ENCODE measurements at regions not wholly inside any gene's neighbourhood (a gene's known extent, or its start where the extent isn't known, plus 50 kb on each side); places are given as distances from the start of the nearest gene placed in this dataset.

DNA sequence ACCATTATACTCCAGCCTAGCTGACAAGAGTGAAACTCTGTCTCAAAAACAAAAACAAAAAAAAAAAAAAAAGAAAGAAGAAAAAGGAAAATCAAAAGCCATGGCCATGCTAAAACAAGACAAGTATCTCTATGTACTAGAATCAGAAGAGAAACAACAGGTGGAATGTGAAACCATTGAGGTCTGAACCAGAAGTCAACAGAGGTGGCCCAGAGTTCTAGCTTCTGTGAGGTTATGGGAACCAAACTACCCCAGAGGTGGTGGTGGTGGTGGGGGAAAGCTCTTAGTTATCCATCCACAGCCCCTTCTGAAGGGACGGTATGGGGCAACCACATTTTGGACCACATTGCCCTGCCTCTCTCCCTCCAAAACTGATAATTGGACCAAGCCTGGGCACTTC is 59.5 kb upstream of the ZNF366 start:
- DNase-seq (ENCODE audit: extremely low spot score) = no peak
- ChIA-PET CTCF (no interaction called here), POLR2A (no interaction called here)

DNA sequence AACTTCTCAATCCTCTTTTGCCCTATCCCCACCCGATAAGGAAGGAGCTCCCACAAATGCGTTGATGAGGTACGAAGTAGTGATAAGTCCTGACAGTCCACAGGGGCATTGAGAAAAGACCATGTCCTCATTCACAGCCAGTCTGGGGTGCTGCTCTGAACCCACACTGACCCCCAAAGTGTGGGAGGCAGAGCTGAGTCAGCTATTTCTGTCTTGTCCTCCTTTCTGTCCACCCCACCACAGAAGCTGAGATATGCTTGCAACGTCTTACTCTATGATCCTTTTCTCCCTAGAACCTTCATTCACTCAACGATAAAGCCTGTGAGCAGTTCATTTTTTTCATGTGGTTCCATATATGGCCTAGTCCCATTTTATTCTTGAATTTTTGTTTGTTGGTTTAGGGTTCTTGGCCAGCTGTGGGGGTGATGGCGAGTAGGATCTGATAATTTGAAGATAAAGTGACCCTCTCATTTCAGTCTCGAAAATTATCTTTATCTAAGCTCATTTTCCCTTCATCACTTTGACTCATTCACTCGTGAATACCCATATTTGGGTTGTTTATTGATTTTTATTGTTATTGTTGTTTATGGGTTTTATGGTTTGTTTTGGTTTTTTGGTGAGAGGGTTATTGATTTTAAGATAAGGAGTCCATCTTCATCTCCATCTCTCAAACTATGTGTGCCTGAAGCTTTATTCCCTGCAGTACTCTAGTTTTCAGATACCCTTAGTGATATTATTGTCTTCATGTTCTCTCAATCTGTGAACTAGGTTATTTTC is 58.5 kb upstream of the ZNF366 start:
- POLR2A ChIA-PET = no interaction called here
- no peak for DNase-seq (ENCODE audit: extremely low spot score)
- CTCF ChIA-PET = interaction anchor here (0.5 to 0.7 kb wide), 3 partner anchors 8 to 379 kb away, joined by 3 read pairs; no protein-coding TSS in a partner anchor
- TF ChIP-seq, protein P1, sequence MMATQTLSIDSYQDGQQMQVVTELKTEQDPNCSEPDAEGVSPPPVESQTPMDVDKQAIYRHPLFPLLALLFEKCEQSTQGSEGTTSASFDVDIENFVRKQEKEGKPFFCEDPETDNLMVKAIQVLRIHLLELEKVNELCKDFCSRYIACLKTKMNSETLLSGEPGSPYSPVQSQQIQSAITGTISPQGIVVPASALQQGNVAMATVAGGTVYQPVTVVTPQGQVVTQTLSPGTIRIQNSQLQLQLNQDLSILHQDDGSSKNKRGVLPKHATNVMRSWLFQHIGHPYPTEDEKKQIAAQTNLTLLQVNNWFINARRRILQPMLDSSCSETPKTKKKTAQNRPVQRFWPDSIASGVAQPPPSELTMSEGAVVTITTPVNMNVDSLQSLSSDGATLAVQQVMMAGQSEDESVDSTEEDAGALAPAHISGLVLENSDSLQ (IDR thresholded peaks at IDR 0.05) = no peak

More for the DNA sequence above, 59.5 kb upstream of the ZNF366 start:
- no peak for TF ChIP-seq NFRKB (IDR thresholded peaks at IDR 0.05)
- no peak for TF ChIP-seq SUZ12 (IDR thresholded peaks at IDR 0.05)
- TF ChIP-seq FOXA1 (IDR thresholded peaks at IDR 0.05) = no peak
- TF ChIP-seq CTBP1 (IDR thresholded peaks at IDR 0.05; ENCODE audit: borderline replicate concordance) = no peak
- no peak for TF ChIP-seq ELF4 (IDR thresholded peaks at IDR 0.05)
- TF ChIP-seq SP1 (IDR thresholded peaks at IDR 0.05) = no peak

DNA sequence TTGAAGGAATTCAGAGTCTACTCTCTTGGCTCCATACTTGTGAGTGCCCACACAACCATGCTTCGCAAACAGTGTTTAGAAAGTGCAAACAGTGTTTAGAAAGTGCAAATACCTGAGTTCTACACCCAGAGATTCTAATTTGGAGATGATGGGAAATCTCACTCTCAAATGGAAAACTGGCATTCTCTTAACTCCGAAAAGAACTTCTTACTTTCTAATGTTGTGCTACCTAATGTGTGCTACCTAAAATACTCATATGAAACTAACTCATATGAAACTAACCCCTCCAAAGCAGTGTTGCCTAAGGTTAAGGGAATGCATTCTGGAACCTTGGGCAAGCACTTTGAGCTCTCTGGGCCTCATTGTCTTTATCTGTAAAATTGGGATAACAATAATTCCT is 55.5 kb upstream of the ZNF366 start:
- CTCF ChIA-PET = no interaction called here
- TF ChIP-seq ZNF384 (IDR thresholded peaks at IDR 0.05) (no peak), LEF1 (IDR thresholded peaks at IDR 0.05; ENCODE audit: borderline replicate concordance) (no peak), HDGF (IDR thresholded peaks at IDR 0.05; ENCODE audit: borderline replicate concordance) (no peak), CTBP1 (IDR thresholded peaks at IDR 0.05; ENCODE audit: borderline replicate concordance) (no peak), FOXA1 (IDR thresholded peaks at IDR 0.05) (no peak), FOXK2 (IDR thresholded peaks at IDR 0.05) (no peak), ARNT (IDR thresholded peaks at IDR 0.05) (no peak), L3MBTL2 (conservative IDR thresholded peaks at IDR 0.05) (no peak), NFRKB (IDR thresholded peaks at IDR 0.05) (no peak), SUZ12 (IDR thresholded peaks at IDR 0.05) (no peak), TARDBP (IDR thresholded peaks at IDR 0.05) (no peak), BHLHE40 (IDR thresholded peaks at IDR 0.05; ENCODE audit: borderline replicate concordance) (no peak), FOXM1 (IDR thresholded peaks at IDR 0.05; ENCODE audit: borderline replicate concordance) (no peak), SP1 (IDR thresholded peaks at IDR 0.05) (no peak), ELF4 (IDR thresholded peaks at IDR 0.05) (no peak)
- TF ChIP-seq, protein P1 (IDR thresholded peaks at IDR 0.05) = no peak
- POLR2A ChIA-PET = no interaction called here
- DNase-seq (ENCODE audit: extremely low spot score) = no peak

DNA sequence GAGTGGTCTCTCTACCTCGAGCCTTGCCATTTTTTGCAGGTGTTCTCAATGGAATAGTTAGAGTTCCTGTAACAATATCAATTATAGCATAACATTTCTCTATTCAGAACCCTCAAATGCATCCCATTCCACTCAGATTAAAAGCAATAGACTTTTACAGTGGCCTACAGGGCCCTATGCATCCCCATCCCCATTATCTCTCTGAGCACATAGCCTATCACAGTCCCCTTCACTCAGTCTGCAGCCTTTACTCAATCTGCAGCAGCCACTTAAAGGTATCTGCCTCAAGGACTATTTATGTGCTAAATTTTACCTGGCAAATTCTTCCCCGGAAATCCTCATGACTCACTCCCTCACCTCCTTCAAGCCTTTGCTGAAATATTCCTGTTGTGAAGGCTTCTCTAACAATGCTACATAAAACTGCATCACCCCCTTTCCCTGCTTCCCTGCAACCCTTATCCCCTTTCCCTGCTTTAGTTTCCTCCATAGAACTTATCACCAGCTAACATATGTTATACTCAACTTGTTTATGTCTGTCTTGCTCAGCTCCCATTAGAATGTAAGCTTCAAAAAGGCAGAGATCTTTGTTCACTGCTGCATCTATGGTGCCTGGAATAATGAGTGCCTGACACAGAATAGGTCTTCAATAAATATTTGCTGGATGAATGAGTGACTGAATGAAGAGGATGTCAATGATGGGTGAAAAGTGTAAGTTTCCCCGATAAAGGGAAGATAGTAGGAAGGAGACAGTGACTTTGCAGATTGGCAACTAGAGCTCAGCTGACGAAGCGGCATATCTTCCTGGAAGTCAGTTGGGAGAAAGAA is 54.1 kb upstream of the ZNF366 start:
- POLR2A ChIA-PET = no interaction called here
- no peak for TF ChIP-seq SUZ12 (IDR thresholded peaks at IDR 0.05)
- TF ChIP-seq ELF4 (IDR thresholded peaks at IDR 0.05) = no peak
- TF ChIP-seq LEF1 (IDR thresholded peaks at IDR 0.05; ENCODE audit: borderline replicate concordance) = no peak
- TF ChIP-seq HDGF (IDR thresholded peaks at IDR 0.05; ENCODE audit: borderline replicate concordance) = no peak
- no peak for TF ChIP-seq CTBP1 (IDR thresholded peaks at IDR 0.05; ENCODE audit: borderline replicate concordance)
- no peak for TF ChIP-seq SP1 (IDR thresholded peaks at IDR 0.05)
- TF ChIP-seq, protein P1 (IDR thresholded peaks at IDR 0.05) = no peak
- no peak for TF ChIP-seq NFRKB (IDR thresholded peaks at IDR 0.05)
- TF ChIP-seq L3MBTL2 (conservative IDR thresholded peaks at IDR 0.05) = no peak
- no peak for TF ChIP-seq FOXM1 (IDR thresholded peaks at IDR 0.05; ENCODE audit: borderline replicate concordance)
- TF ChIP-seq FOXA1 (IDR thresholded peaks at IDR 0.05) = no peak
- no peak for TF ChIP-seq ARNT (IDR thresholded peaks at IDR 0.05)
- TF ChIP-seq FOXK2 (IDR thresholded peaks at IDR 0.05) = no peak
- no peak for TF ChIP-seq BHLHE40 (IDR thresholded peaks at IDR 0.05; ENCODE audit: borderline replicate concordance)
- CTCF ChIA-PET = no interaction called here
- no peak for DNase-seq (ENCODE audit: extremely low spot score)

DNA sequence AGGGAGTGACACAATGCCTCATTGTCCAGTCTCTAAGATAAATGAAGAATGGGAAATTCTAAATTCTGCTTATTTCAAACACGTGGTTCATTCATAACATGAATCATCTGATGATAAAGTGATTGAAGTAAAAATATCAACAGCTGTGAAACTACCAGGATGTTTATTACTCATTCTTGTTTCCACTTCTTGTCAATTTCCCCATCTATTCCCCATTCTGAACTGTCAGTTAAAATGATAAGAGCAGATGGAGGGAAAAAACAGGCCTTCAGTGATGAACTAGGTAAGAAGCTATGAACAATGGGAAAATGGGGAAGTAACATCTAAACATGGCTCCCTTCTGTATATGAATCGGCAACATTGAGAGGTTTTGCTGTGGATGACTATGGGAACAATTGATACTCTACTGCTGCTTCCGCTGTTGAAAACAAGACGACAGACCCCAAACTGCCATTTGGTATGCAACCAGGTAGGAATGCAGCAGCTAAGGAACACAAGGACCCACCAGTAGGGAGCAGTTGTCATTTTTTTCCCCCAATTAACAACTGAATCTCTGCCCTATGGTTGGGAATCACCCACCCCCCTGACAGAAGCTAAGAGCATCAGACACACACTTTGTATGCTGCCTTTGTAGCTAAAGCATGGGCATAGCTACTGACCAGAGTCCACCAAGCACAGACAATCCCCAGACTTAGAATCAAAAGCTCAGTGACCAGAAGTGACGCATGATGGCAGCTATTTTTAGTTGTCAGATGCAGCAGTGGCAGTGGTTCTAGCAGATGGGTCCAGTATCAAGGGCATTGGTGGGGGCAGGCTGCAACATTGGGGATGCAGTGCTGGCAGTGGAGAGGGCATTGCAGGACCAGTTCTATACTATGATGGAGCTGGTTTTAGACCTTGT is 52.9 kb upstream of the ZNF366 start:
- TF ChIP-seq LEF1 (IDR thresholded peaks at IDR 0.05; ENCODE audit: borderline replicate concordance) (no peak), ZNF384 (IDR thresholded peaks at IDR 0.05) (no peak), ARNT (IDR thresholded peaks at IDR 0.05) (no peak), FOXK2 (IDR thresholded peaks at IDR 0.05) (no peak), FOXM1 (IDR thresholded peaks at IDR 0.05; ENCODE audit: borderline replicate concordance) (no peak), ELF4 (IDR thresholded peaks at IDR 0.05) (no peak)
- ChIA-PET POLR2A (no interaction called here), CTCF (no interaction called here)
- no peak for DNase-seq (ENCODE audit: extremely low spot score)

DNA sequence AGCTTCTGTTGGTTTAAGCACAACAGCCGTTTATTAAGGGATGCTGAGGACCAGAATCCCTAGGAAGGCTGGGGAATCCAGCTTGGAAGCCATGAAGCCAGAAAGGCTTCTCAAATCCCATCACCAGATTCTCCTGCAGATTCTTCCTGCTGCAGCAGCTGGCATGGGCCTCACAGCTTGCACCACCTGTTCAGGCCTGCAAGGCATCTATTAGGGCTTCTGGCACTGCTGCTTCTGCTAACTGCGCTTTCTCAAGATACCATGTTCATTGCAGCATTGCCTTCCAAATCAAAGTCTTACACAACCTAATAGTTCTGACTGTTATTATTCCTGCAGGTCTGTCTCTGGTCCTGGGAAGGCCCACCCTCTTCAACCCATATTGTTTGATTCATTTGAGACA is 51.2 kb upstream of the ZNF366 start:
- POLR2A ChIA-PET = no interaction called here
- TF ChIP-seq, protein P1 (IDR thresholded peaks at IDR 0.05) = no peak
- no peak for TF ChIP-seq LEF1 (IDR thresholded peaks at IDR 0.05; ENCODE audit: borderline replicate concordance)
- TF ChIP-seq SUZ12 (IDR thresholded peaks at IDR 0.05) = no peak
- TF ChIP-seq SP1 (IDR thresholded peaks at IDR 0.05) = no peak
- TF ChIP-seq FOXM1 (IDR thresholded peaks at IDR 0.05; ENCODE audit: borderline replicate concordance) = no peak
- no peak for TF ChIP-seq FOXK2 (IDR thresholded peaks at IDR 0.05)
- no peak for TF ChIP-seq BHLHE40 (IDR thresholded peaks at IDR 0.05; ENCODE audit: borderline replicate concordance)
- TF ChIP-seq NFRKB (IDR thresholded peaks at IDR 0.05) = no peak
- no peak for TF ChIP-seq FOXA1 (IDR thresholded peaks at IDR 0.05)
- no peak for TF ChIP-seq HDGF (IDR thresholded peaks at IDR 0.05; ENCODE audit: borderline replicate concordance)
- no peak for TF ChIP-seq CTBP1 (IDR thresholded peaks at IDR 0.05; ENCODE audit: borderline replicate concordance)
- no peak for TF ChIP-seq L3MBTL2 (conservative IDR thresholded peaks at IDR 0.05)
- TF ChIP-seq ZNF384 (IDR thresholded peaks at IDR 0.05) = no peak
- no peak for TF ChIP-seq TARDBP (IDR thresholded peaks at IDR 0.05)
- no peak for TF ChIP-seq ARNT (IDR thresholded peaks at IDR 0.05)
- TF ChIP-seq ELF4 (IDR thresholded peaks at IDR 0.05) = no peak
- no peak for DNase-seq (ENCODE audit: extremely low spot score)

More for the DNA sequence above, 51.2 kb upstream of the ZNF366 start:
- CTCF ChIA-PET = no interaction called here

Measured in HEK293T (cell line).